Urinary bladder (tissue), 3 donors: ENCODE measurements at regions not wholly inside any gene's neighbourhood (a gene's known extent, or its start where the extent isn't known, plus 50 kb on each side); places are given as distances from the start of the nearest gene placed in this dataset.

ENCODE experiments used
- DNase-seq: peaks from one replicate; pipeline ENCODE4 v3.0.0-alpha.2; 2015; ENCODE audit errors: extremely low spot score
- H3K27ac ChIP-seq: one replicate; pipeline ENCODE4 v1.5.1; 2013; ENCODE audit warnings: low read depth, mild to moderate bottlenecking, moderate library complexity
- H3K36me3 ChIP-seq: one replicate; pipeline ENCODE4 v1.6.1; 2013; ENCODE audit warnings: mild to moderate bottlenecking, moderate library complexity; ENCODE audit not compliant: insufficient read depth
- H3K4me1 ChIP-seq: one replicate; pipeline ENCODE4 v1.6.1; 2013; ENCODE audit warnings: mild to moderate bottlenecking, moderate library complexity; ENCODE audit not compliant: insufficient read depth
- H3K4me3 ChIP-seq: one replicate; pipeline ENCODE4 v1.5.1; 2013; ENCODE audit warnings: low read depth, low read length
- WGBS: extraction: QIAGEN DNeasy Blood & Tissue Kit; methylation state at CpG from one replicate; pipeline ENCODE4 v1.1.7; 2013; 5-methylcytosine and 5-hydroxymethylcytosine counted together
- donor health status: healthy with polysubstance abuse.
- donor health status: healthy.

- Histone ChIP-seq H3K27ac (no peak overlapping the region), H3K4me3 (no peak overlapping the region), H3K4me1 (no peaks in the 10 kb centered on the region), H3K36me3 (no peaks in the 10 kb centered on the region)
- 94% methylated on average over 14 of the region's 14 CpGs for WGBS
- DNase-seq = no peak
These were observed 142.8 kb downstream of the VEGFA start for GRCh38 chr6:43912598-43913371.

- Histone ChIP-seq H3K36me3 (no peaks in the 10 kb centered on the region), H3K4me1 (no peaks in the 10 kb centered on the region), H3K27ac (no peak overlapping the region), H3K4me3 (no peak overlapping the region)
- no peak for DNase-seq
- 92% methylated on average over 7 of the region's 7 CpGs for WGBS
These were observed 142.1 kb downstream of the VEGFA start for GRCh38 chr6:43912116-43912577.

- 81% methylated on average over 8 of the region's 8 CpGs for WGBS
- Histone ChIP-seq H3K27ac (no peak overlapping the region), H3K4me3 (no peak overlapping the region), H3K4me1 (no peaks in the 10 kb centered on the region), H3K36me3 (no peaks in the 10 kb centered on the region)
- DNase-seq = no peak
These were observed 141.5 kb downstream of the VEGFA start for GRCh38 chr6:43911354-43912115.

- H3K4me3 ChIP-seq = no peak overlapping the region
- no peaks in the 10 kb centered on the region for H3K4me1 ChIP-seq
- no peak for DNase-seq
- H3K27ac ChIP-seq = no peak overlapping the region
- WGBS = 53% methylated on average over 6 of the region's 6 CpGs
- H3K36me3 ChIP-seq = no peaks in the 10 kb centered on the region
These were observed 140.8 kb downstream of the VEGFA start for GRCh38 chr6:43910638-43911353.

GRCh38 chr6:43910149-43910637 is 140.2 kb downstream of the VEGFA start:
- no peaks in the 10 kb centered on the region for H3K4me1 ChIP-seq
- H3K27ac ChIP-seq = no peak overlapping the region
- no peak overlapping the region for H3K4me3 ChIP-seq
- no peak for DNase-seq
- WGBS = 93% methylated on average over 1 of the region's 1 CpG
- H3K36me3 ChIP-seq = no peaks in the 10 kb centered on the region

- no peak for DNase-seq
- Histone ChIP-seq H3K4me1 (no peaks in the 10 kb centered on the region), H3K4me3 (no peak overlapping the region), H3K27ac (no peak overlapping the region), H3K36me3 (no peaks in the 10 kb centered on the region)
- 72% methylated on average over 7 of the region's 7 CpGs for WGBS
These were observed 139.6 kb downstream of the VEGFA start for GRCh38 chr6:43909474-43910148.

GRCh38 chr6:43907789-43908472 is 137.9 kb downstream of the VEGFA start:
- no peaks in the 10 kb centered on the region for H3K4me1 ChIP-seq
- no peak overlapping the region for H3K4me3 ChIP-seq
- 78% methylated on average over 4 of the region's 4 CpGs for WGBS
- H3K27ac ChIP-seq = no peak overlapping the region
- no peak for DNase-seq
- H3K36me3 ChIP-seq = no peaks in the 10 kb centered on the region

GRCh38 chr6:43907312-43907711 is 137.3 kb downstream of the VEGFA start:
- no peaks in the 10 kb centered on the region for H3K4me1 ChIP-seq
- DNase-seq = no peak
- no peak overlapping the region for H3K4me3 ChIP-seq
- no peak overlapping the region for H3K27ac ChIP-seq
- H3K36me3 ChIP-seq = no peaks in the 10 kb centered on the region
- WGBS = 98% methylated on average over 2 of the region's 2 CpGs

GRCh38 chr6:43904311-43905123 is 134.5 kb downstream of the VEGFA start:
- H3K4me1 ChIP-seq = no peaks in the 10 kb centered on the region

GRCh38 chr6:43903739-43904290 is 133.8 kb downstream of the VEGFA start:
- Histone ChIP-seq H3K4me3 (no peak overlapping the region), H3K36me3 (no peaks in the 10 kb centered on the region), H3K27ac (no peak overlapping the region), H3K4me1 (no peaks in the 10 kb centered on the region)
- 95% methylated on average over 7 of the region's 7 CpGs for WGBS
- no peak for DNase-seq

More at GRCh38 chr6:43904311-43905123, 134.5 kb downstream of the VEGFA start:
- DNase-seq = no peak
- H3K4me3 ChIP-seq = no peak overlapping the region
- H3K36me3 ChIP-seq = no peaks in the 10 kb centered on the region
- 82% methylated on average over 6 of the region's 6 CpGs for WGBS
- H3K27ac ChIP-seq = no peak overlapping the region

GRCh38 chr6:43901733-43902230 is 131.8 kb downstream of the VEGFA start:
- H3K27ac ChIP-seq = no peak overlapping the region
- H3K36me3 ChIP-seq = no peaks in the 10 kb centered on the region
- no peaks in the 10 kb centered on the region for H3K4me1 ChIP-seq
- 78% methylated on average over 4 of the region's 4 CpGs for WGBS
- no peak overlapping the region for H3K4me3 ChIP-seq
- no peak for DNase-seq
